GM18498 (cell line): ENCODE measurements at regions not wholly inside any gene's neighbourhood (a gene's known extent, or its start where the extent isn't known, plus 50 kb on each side); places are given as distances from the start of the nearest gene placed in this dataset.
"Not testable (repeated sequence)": the region's sequence is repeated elsewhere in the genome, so short reads cannot be mapped to it uniquely, and the experiment has no call there.

Source experiments
- ATAC-seq: cut with Tn5 transposase; IDR thresholded peaks from one replicate; pipeline ENCODE4 v1.9.1; 2021; ENCODE audit warnings: mild to moderate bottlenecking, moderate library complexity; ENCODE audit not compliant: unreplicated experiment

GRCh38 chr2:17202628-17203027 is 315.6 kb downstream of the RAD51AP2 start:
- peak; percentile 96 for ATAC-seq

DNA sequence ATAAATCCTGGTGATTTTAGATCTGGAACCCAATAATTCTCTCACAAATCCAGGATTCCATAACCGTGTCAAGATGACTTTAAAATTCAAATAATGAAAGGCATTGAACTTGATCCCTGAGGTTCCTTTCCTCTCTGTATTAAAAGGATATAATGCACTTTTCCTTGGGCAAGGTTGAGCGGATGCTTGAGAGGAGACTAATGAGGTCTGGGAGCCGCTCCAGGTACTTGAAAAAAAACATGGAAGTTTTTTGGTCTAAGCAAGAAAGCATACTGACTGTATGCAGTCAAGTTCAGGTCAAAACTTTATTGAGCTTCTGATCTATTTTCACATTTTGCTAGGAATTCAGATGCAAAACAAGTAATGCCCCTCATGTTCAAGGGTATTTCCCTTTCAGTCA is 318.5 kb downstream of the RAD51AP2 start:
- no peak for ATAC-seq

DNA sequence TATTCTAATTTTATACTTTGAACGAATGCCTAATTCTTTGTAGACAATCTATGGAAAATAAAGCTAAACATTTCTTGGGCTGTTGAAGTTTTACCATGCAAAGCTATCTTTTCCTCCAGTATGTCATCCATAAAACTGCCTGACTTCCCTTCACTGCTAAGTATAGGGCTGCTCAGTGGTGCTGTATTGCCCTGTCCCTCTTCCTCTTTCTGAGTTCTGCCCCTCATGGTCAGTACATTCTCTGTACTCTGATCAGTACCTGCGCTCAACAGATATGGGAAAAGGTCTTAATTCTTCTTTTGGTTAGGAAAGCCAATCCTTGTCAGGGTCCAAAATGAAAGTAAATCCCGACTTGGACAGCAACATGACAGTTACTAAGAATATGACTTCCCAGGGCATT is 321.9 kb downstream of the RAD51AP2 start:
- ATAC-seq, result no peak

- no peak for ATAC-seq
Observed at GRCh38 chr2:17195016-17195415, 323.2 kb downstream of the RAD51AP2 start.

DNA sequence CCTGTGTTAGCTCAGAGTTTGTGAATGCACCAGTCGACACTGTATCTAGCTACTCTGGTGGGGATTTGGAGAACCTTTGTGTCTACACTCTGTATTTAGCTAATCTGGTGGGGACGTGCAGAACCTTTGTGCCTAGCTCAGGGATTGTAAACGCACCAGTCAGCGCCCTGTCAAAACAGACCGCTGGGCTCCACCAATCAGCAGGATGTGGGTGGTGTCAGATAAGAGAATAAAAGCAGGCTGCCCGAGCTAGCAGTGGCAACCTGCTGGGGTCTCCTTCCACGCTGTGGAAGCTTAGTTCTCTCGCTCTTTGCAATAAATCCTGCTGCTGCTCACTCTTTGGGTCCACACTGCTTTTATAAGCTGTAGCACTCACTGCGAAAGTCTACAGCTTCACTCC is 324.2 kb downstream of the RAD51AP2 start:
- ATAC-seq, result no peak

DNA sequence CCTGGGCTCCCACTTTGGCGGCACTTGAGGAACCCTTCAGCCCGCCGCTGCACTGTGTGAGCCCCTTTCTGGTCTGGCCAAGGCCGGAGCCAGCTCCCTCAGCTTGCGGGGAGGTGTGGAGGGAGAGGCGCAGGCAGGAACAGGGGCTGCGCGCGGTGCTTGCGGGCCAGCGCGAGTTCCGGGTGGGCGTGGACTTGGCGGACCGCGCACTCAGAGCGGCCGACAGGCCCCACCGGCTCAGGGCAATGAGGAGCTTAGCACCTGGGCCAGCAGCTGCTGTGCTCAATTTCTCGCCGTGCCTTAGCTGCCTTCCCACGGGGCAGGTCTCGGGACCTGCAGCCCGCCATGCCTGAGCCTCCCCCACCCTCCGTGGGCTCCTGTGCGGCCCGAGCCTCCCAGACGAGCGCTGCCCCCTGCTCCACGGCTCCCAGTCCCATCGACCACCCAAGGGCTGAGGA is 324.8 kb downstream of the RAD51AP2 start:
- ATAC-seq, result not testable (repeated sequence)

DNA sequence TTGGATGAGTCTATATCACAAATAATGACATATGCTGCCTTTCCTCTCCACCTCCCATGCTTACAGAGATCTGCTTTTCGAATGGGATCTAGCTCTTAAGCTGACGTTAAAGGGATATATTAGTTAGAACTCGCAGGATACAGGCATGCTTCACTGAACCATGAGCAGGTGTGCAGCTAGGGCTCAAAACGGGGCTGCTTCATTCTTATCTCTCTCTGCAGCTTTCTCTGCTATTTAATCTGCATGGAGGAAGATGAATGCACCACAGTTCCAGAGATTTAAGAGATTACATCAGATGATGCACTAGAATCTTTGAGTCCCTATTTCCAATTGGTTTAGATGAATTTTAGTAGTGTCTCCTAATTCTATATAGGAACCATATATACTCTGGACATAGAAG is 327.0 kb downstream of the RAD51AP2 start:
- no peak for ATAC-seq

DNA sequence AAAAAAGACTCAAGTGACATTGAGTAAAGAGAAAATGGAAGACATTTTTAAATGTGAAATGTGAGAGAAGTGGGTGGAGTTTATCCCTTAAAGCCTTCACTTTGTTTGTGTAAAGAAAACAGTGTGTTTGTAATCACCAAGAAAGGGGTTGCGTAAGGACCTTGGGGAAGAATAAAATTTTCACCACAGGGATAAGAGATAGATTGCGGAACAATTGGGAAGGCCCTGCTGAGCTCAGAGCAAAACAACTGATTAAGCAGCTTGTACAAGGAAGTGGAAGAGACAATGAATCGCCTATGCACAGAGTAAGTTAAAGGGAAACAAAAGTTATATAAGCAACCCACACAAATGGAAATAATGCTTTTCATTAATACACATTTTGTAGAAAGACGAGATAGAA is 327.7 kb downstream of the RAD51AP2 start:
- no peak for ATAC-seq

DNA sequence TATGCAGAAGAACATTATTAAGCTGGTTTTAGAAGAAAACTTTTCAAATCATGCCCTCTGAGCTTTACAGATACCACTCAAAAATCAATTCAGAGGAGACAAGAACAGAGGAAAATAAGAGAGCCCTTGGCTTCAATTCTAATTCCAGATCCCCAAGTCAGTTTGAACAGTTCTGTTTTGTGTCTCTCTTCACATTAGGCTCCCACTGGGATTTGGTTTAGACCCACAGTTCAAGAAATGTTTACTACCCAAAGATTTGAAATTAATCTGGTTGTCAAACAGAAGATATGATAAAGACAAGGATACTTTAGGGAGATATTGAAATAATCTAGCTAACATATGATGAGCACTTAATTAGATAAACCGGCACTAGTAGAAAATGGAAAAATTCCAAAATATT is 329.5 kb downstream of the RAD51AP2 start:
- ATAC-seq, result no peak

DNA sequence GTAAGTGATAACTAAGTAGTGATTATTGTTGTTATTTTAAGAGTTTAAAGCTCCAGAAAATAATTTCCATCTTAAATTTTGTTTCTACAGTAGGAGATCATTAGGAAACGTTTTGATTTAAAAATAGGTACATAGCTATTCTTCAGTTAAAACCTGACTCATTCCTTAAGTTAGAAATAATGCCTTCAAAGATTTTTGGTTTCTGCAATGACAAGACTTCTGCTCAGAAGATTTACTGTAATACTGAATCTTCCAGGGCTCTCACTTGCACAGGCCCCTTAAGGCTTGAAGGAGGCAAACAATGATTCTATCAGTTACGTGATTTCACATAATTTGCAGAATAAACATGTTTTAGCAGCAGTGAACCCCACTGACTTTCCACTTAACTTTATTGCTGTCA is 333.7 kb downstream of the RAD51AP2 start:
- ATAC-seq, result no peak

DNA sequence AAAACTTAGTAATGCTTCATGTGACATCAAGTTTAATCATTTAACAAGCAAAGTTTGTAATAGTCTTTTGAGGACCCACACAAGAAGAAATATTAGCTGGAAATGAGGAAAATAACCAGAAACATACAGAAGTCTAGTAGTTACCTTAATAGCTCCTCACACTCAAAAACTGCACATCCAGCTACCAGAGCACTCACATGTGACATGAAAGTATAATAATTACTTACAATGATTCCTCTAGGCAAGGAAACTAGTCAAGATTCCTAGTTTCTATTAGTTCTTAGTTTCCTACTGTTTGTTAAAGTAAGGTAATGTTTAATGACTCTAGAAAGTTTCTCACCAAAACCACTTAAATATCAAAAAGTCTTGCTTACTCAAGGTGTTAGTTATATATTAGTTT is 335.8 kb downstream of the RAD51AP2 start:
- no peak for ATAC-seq

- no peak for ATAC-seq
Observed at GRCh38 chr2:17181051-17181752, 337.0 kb downstream of the RAD51AP2 start.

- ATAC-seq, result no peak
Observed at GRCh38 chr2:17179145-17179808, 339.0 kb downstream of the RAD51AP2 start.

DNA sequence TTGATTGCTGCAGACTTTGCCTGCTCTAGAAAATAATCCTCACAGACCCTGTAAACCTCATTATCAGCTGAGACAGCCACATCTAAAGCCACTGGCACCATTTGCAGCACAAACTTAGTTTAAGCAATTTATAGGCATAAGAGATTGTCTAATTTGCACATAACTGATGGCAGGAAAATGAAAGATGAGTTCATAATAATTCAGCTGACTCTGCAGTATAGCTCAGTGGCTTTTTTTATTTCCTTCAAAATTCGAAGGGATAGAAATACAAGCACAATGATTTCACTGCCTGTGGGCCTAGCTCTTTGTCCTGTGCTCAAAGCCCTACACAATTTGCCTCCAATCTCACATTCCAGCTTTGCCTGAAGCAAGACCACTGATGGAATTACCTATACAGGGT is 341.2 kb downstream of the RAD51AP2 start:
- ATAC-seq, result no peak

DNA sequence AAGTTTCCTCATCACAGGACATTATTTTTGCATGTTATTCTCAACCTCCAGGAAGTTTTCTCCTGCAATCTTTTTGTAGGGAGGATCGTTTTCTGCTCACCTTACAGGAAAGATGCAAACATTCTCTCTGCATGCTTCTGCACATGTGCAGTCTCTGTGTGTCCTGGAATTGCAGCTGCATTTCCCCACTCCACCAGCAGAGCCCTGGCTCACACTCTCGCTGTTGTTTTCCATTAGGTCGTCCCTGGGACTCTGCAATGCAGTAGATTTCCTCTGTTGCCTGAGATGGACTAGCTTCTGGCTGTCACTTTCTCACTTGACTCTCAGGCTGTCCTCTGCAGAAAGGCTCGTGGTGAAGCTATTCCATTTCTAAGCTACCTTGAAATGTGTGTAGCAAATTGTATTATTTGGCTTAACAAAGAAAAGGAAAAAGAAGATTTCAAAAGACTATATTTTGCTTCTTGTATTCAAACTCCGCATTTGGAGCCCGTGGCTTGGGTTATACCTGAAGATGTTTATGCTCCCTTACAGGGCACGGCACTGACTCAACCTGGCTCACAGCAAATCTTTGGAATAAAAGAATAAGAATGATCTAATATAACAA is 346.7 kb downstream of the RAD51AP2 start:
- peak; percentile 82 for ATAC-seq

- peak; percentile 32 for ATAC-seq
Observed at GRCh38 chr2:17166506-17166905, 351.7 kb downstream of the RAD51AP2 start.

DNA sequence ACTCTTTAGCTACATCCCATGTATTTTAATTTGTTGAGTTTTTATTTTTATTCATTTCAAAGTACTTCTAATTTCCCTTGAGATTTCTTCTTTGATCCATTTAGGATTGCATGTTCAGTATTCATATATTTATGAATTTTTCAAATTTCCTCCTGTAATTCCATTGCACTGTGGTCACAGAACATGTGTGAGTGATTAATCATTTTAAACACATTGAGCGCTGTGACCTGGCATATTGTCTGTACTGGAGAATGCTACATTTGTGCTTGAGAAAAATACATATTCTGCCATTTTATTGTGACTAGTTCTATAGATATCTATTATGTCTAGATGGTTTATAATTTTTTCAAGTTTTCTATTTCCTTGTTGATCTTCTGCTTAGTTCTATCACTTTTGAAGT is 353.7 kb downstream of the RAD51AP2 start:
- ATAC-seq, result no peak

- no peak for ATAC-seq
Observed at GRCh38 chr2:17163638-17164037, 354.6 kb downstream of the RAD51AP2 start.

GRCh38 chr2:17162713-17163112 is 355.5 kb downstream of the RAD51AP2 start:
- no peak for ATAC-seq

DNA sequence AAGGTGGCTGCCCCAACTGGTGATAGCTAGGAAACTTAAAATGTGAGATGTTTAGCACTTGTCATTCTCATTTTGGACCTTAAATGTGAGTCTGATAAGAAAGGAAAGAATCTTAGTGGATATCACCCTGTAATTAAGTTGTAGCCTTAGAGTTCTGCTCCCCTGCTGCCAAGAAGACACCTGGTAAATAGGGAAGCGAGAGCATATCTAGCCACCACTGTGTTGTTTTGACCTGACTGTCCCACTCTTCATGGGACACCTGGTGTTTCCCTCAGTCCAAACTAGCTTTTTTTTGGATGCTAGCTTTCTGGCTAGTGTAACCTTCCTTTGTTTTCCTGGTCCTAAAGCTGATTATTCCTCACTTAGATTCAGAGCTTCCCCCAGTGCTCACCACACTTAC is 357.6 kb downstream of the RAD51AP2 start:
- ATAC-seq, result peak; percentile 84

- ATAC-seq, result no peak
Observed at GRCh38 chr2:17156086-17156485, 362.2 kb downstream of the RAD51AP2 start.

GRCh38 chr2:17149945-17150344 is 368.3 kb downstream of the RAD51AP2 start:
- ATAC-seq, result no peak
